NCI-H2029 treated with DMSO at 0.1 percent for 48 hours (cell line): ENCODE measurements at regions not wholly inside any gene's neighbourhood (a gene's known extent, or its start where the extent isn't known, plus 50 kb on each side); places are given as distances from the start of the nearest gene placed in this dataset.
"Not testable (repeated sequence)": the region's sequence is repeated elsewhere in the genome, so short reads cannot be mapped to it uniquely, and the experiment has no call there.

Source experiments
- DNase-seq: peaks from one replicate; lab custom pipeline; 2025; lab: John Stamatoyannopoulos, UW

DNA sequence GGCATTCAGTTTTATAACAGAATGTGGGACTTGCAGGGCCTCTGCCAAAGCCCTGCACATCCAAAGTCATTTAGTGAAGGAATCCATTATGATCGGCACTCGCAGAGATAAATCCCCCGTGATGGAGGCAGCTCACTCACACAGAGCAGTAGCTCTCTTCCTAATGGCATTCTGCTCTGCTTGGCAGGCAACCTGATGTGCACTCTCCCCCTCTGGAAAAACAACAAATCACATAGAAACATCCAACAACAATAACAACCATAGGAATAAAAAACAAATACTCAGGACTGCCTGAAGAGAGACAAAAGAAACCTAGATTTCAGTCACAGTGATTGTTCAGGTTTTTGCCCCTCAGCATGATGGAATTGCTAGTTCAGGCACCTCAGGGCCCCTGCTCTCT is 59.7 kb downstream of the NAA11 start:
- DNase-seq = no peak

DNA sequence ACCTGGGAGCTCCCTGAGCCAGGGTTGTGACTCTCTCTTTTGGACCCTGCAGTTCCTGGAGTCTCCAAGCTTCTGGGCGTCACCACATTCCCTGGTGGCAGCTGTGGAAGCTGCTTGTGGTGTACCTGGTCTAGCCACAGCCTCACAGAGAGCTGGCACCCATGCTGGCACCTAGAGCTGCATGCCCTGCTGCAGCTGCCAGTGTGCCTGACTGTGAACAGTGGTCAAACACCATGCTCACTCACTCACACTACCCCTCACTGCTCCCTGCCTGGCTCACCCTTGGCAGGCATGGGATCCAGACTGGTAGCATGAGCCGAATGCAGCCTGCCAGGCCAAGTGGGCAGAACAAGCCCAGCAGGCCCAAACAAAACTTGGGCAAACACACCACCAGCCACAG is 66.6 kb downstream of the NAA11 start:
- DNase-seq = no peak

DNA sequence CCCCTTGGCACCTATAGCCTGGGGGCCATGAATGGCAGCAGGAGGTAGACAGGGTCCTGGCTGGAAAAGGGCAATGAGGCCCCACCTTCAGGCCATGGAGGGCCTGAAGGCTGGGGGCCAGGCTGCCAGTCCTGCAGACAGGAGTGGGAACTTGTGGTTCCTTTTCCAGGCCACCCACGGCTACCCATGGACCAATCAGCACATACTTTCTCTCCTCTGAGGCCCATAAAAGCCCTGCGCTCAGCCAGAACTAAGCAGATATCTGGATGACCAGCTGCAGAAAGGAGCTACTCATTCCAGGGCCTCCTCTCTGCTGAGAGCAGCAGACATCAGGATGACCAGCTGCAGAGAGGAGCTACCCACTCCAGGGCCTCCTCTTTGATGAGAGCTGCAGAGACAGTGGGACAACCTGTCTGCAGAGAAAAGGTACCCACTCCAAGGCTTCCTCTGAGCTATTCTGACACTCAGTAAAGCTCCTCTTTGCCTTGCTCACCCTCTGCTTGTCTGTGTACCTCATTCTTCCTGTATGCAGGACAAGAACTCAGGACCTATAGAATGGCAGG is 67.2 kb downstream of the NAA11 start:
- DNase-seq = no peak

DNA sequence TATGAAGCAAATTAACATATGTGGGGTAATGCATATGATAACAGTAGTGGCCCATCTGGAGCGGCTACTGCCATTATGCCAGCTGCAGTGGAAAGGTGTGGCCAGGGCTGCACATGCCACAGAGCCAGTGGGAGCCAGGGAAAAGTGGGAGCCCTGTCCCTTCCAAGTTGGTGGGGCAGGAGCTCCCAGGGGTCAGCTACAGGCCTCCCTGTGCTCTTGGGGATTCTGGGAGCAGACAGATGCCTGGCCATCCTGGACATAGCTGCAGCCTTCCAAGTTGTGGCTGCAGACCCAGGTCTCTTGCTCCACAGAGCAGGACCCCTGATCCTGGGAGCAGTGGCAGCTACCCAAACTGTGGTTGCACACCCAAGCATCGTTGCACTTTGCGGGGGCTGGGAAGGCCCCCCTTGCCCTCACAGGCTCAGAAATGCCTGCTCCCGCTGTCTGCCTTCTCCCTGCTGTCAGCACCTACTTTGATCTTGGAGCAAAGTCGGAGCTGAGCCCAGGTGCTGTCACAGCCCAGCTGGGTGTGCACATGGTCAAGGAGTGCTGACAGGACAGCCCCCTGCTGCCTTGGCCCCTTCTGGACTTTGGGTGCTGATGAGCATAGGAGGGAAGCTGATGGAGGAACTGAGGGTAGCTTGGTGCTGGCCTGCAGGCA is 67.8 kb downstream of the NAA11 start:
- no peak for DNase-seq

DNA sequence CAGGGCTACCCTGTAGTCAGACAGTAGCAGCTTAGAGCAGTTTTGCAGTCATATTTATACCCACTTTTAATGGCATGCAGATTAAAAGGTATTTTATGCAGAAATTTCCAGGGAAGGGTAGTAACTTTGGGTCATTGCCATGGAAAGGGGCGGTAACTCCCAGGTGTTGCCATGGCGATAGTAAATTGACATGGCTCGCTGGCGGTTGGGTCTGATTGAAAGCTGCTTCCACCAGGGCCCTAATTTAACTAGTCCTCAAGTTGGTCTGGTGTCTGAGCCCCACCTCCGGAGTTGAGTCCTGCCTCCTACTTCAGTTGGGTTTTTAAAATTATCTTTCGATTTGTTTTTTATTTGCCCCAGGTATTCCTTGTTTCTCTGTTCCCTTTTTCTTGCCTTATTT is 70.1 kb downstream of the NAA11 start:
- no peak for DNase-seq

DNA sequence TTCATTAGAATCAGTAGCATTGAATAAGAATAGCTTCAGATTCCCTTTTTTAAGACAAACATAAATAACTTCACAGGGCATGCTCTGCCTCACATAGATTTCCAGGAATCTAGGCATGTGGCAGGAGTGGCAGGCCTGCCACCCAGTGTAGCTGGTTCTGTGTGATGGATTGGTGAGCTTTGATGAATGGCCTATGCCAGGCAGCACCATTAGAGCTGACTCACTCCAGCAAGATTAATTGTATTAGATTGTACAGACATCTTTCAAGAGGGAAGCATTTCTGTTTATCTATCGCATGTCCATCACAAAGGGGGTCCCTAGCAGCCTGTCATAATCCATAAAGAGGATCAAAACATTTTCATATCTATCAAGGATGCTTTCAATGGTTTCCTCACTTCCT is 71.9 kb downstream of the NAA11 start:
- no peak for DNase-seq

DNA sequence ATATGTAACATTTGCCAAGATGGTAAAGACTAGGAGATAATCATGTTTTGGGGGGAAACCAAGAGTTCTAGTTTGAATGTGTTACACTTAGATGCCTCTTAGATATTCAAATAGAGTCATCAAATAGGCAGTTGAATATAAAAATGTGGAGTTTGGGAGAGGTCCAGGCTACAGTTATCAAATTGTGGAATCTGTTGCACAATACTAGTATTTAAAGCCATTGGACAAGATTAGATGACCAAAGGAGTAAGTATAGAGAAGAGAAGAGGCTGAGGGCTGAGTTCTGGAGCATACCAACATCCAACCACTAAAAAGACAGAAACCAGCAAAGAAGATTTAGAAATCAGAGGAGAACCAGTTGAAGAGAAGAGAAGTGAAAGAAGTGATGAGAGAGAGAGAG is 72.7 kb downstream of the NAA11 start:
- no peak for DNase-seq

DNA sequence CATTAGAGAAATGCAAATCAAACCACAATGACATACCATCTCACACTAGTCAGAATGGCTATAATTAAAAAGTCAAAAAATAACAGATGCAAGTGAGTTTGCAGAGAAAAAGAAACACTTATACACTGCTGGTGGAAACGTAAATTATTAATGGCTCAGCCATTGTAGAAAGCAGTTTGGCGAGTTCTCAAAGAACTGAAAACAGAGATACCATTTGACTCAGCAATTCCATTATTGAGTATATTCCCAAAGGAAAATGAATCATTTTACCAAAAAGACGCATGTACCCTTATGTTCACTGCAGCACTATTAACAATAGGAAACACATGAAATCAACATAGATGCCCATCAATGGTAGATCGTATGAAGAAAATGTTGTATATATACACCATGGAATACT is 75.0 kb downstream of the NAA11 start:
- no peak for DNase-seq

DNA sequence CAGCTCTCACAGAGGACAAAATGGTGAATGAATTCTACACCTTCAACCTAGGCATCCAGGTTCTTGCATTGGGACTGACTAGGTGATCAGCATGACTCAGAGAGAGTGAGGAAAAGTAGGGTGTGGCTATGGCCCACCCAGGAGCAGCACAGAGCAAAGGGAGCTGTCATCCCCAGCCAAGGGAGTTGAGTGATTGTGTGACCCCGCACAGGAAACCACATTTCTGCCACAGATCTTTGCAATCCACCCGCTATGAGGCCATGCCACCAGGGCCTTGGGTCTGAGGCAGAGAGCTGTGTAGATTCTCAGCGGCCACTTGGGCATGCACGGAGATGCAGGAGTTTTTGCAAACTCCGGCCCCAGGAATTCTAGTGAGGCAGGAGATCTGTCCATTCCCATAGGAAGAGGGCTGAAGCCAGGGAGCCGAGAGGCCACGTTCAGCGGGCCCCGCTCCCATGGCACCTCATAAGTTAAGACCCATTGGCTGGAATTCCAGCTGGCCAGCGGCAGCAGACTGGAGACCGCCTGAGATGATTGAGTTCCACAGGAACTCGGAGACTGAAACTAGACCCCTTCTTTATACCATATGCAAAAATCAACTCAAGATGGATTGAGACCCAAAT is 75.9 kb downstream of the NAA11 start:
- DNase-seq = no peak

DNA sequence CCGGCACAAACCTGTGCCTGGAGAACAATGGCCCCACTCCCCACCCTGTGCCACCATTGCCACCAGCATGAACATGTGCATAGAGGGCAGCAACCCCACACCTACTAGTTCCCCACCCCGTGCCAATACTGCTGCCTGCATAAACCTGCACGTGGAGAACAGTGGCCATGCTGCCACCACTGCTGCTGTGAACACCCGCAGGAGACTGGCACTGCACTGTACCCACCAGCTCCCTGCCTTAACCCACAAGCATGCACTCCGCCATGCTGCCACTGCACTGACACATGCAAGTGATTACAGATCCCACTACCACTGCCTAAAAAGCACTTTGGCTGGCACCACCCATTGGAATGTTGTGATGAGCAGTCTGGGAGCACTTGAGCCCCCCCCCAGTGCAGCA is 77.3 kb downstream of the NAA11 start:
- DNase-seq = no peak

DNA sequence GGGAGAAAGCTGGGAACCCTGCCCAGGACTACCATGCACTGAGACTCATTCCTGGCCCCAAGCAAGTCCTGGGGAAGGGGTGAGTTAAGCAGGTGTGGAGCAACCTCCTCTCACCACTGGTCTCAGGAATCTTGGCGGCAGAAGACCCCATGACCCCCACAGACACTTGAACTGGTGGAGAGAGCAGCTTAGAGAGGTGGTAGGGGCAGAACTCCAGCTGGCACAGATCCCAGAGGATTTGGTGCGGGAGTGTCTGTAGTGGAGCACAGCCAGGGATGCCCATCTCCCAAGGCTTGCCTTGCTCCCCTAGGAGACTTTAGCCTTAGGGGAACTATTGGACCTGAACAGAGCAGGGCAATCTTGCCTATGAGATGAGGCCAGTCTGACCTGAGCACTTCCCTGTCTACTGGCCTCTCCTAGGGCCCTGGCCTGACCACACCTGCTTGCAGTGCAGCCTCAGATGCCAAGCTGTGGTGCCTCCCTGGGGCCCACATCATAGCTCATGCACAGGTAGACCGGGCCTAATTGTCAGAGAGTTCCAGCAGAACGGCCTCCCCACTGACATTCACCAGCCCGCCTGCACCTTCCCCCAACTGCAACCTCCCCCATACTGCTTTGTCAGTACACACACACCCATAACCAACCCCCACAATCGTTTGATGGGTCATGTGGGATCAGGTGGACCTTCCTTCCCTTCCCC is 78.0 kb downstream of the NAA11 start:
- no peak for DNase-seq

DNA sequence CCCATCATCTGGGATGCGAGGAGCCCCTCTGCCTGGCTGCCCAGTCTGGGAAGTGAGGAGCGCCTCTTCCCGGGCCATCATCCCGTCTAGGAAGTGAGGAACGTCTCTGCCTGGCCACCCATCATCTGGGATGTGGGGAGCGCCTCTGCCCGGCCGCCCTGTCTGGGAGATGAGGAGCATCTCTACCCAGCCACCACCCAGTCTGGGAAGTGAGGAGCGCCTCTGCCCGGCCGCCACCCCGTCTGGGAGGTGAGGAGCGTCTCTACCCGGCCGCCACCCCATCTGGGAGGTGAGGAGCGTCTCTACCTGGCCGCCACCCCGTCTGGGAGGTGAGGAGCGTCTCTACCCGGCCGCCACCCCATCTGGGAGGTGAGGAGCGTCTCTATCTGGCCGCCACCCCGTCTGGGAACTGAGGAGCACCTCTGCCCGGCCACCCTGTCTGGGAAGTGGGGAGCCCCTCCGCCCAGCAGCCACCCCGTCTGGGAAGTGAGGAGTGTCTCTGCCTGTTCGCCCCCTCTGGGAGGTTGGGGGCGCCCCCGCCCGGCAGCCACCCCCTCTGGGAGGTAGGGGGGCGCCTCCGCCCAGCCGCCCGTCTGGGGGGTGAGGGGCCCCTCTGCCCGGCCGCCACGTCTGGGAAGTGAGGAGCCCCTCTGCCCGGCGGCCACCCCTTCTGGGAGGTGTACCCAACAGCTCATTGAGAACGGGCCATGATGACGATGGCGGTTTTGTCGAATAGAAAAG is 80.5 kb downstream of the NAA11 start:
- DNase-seq = not testable (repeated sequence)

DNA sequence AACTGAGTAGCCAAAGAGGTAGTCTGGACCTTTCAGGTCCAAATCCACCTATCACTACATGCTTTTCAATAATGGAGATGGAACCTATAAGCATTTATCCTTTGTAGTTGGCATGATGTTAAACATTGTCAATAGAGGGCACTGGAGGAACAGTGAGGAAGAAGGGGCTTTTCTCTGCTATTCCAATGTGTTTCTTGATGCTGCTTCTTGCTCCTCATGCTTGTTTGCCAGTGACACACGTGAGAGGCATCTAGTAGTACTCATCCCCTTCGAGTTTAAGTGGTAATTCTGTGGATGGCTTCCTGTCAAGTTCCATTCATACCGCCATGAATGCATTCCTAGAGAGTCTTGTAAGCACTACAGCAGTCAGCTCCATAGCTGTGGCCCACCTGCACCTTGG is 84.0 kb downstream of the NAA11 start:
- DNase-seq = no peak

DNA sequence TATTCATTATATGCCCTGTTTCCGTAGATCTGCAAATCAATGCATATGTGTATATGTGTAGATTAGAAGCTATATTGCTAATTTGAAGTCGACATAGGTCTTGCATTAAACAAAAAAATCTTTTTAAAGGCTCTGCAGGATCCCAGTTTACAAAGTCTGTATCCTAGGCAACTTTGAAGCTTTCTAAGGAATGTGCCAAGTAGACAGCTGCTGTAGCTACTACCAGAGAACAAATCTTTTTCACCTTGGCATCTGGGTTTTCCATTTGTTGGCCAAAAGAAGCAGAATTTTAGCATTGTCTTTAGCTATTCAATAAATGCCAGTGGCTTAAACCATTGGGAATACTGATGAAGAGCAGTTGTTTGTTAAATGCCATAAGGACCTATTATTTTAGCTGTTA is 88.0 kb downstream of the NAA11 start:
- DNase-seq = no peak

DNA sequence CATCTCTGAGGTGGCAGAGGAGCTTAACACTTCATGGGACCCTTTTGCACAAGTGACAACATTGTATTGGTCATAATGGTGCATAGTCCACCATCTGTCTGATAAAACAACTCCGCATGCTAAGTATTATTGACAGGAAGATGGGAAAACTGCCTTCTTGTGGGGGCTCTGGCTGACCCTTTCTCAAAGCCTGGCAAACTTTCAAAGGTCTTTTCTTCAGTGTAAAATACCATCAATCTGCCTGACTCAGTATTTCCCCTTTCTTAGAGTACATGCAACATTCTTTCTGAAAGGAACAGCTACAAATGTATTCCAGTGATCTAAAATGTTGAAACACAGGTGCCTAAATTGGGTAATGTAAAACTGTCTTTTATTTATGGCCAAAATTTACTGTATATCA is 89.1 kb downstream of the NAA11 start:
- no peak for DNase-seq

DNA sequence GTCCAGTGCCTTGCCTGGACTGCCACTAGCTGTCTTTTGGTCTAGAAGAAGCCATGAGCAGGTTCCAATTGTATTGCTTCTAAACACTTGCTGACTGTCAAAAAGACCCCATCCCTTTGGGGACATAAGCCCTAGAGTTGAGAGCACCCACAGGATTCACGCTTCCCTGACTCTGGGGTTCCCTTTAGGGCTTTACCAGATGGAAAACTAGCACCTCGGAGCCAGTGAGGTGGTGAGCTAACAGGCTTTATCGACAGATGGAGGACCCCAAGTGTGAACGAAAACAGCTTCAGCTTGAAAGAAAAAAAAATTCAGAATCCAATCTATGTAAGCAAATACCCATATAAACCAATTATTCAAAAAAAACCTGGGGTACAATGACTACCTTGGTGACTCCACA is 90.8 kb downstream of the NAA11 start:
- no peak for DNase-seq

DNA sequence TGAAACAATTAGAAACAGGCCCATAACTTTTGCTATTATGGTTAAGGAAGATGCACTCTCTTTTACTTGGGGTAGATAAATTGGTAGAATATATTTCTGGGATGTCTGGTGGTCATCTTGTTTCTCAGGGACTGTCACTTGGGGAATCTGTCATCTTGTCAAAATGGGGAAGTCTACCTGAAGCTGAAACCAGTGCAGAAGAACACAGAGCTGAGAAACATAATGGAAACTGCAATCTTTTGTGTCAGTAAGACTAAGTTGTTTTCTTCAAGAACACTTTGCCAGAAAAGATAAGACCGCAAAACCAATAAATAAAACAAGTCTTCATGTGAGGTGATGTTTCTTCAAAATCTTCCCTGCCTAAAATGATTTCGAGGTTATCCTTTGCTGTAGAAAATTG is 92.0 kb downstream of the NAA11 start:
- no peak for DNase-seq

DNA sequence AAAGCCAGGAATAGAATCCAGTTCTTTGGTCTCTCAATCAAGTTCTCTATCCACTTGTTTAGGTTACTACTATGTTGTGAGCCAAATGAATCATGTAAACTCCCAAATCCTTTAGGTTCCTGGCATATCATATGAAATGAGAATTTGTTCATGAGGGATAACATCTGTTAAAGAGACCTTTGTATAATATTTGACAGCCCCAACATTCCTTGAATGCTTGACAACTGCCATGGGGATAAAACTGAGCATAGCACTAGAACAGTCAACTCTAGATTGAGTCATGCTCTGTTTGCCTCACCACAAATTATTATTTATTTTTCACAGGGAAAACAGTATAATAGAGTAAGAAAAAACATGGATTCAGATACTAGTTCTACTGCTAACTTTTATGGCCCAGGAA is 93.3 kb downstream of the NAA11 start:
- no peak for DNase-seq

DNA sequence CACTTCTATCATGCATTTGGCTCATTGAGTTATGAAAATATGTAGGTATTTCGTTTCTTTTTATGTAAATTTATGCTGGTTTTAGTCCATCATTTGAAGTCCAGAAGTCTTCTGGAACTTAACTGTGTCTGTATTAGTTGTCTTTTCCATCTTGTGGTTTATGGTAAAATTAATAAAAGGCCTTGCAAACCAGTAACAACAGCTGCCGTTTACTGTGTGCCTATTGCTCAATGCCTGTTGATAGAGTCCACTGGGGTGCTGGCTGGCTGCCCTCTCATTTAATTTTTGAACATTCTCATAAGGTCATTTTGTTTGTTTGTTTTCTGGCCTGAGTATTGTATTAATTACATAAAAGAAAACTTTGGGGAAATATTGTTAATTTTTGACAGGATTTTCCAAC is 98.0 kb downstream of the NAA11 start:
- DNase-seq = no peak

DNA sequence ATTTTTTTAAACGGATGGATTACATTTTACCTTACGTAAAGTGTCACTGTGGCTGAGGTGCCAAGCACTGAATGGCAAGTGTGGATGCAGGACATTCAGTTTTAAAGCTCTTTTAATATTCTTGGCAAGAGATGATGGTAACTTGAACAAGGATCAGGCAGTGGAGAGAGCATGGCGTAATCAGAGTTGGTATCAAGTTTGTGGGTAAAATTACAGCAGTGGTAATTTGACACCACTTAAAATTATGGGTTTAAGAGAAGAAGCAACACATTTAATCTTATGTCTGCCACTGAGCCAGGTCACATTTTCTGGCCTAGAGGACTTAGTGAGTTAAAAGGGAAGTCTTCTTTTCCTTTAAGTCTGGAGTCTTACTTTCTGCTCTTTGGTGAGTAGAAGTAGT is 100.5 kb downstream of the NAA11 start:
- DNase-seq = no peak

DNA sequence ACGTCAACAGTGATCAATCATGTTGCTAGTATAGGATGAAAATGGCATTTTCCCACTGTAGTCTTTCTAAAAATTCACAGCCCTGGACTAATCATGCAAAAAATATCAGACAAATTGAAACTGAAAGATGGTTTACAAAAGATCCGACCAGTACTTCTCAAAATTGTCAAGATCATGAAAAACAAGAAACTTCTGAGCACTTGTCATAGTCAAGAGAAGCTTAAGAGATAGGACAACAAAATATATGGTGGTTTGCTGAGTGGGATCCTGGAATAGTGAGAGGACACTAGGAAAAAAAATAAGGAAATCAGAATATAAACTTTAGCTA is 101.1 kb downstream of the NAA11 start:
- no peak for DNase-seq

DNA sequence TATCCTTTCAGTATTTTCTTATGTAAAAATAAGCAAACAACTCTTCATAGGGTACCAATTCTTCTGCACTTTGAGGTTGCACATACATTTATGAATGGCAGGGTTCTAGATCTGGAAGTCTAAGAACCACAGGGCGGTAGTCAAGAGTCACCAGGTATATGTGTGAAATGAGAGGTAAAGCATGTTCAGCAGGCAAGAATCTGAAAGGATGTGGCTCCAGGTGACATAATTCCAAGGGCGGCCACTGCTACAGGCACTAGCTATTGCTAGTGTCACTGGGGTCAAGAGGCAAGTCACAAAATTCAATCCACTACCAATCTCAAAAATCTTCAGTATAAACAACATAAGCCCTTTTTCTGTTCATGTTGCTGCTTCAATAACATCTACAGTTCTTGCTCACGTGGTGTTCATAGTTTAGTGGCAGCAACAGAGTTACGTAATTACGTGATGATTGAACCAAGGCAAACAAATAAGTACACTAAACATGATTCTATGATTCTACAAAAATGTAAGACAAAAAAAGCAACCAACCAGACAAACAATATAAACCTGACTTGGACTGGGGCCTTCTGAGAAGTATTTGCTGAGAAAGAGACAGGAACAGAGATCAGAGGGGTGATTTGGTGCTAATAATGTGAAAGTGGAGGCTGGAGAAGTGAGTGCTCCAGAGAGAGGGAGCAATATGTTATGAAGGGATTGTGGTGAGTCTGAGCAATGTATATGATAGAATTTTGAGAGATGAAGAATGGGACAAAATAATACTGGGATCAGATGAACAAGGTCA is 101.7 kb downstream of the NAA11 start:
- DNase-seq = no peak
